Esophagus muscularis mucosa (tissue), 4 donors: ENCODE measurements at regions not wholly inside any gene's neighbourhood (a gene's known extent, or its start where the extent isn't known, plus 50 kb on each side); places are given as distances from the start of the nearest gene placed in this dataset.
"Not testable (repeated sequence)": the region's sequence is repeated elsewhere in the genome, so short reads cannot be mapped to it uniquely, and the experiment has no call there.

Experiments
- CTCF ChIP-seq, 3 experiments: fragments of 200-600 bp in 2 of 3; fragments of 450-650 bp in 1 of 3; sonication (generic) in 2 of 3; IDR thresholded peaks; one replicate each; pipeline ENCODE4 v1.5.1; 2017 to 2019; ENCODE audit warnings: antibody characterized with exemption in 3 of 3, mild to moderate bottlenecking in 2 of 3, moderate library complexity in 1 of 3
- EP300 ChIP-seq: sonication (generic); formaldehyde crosslinking; IDR thresholded peaks from one replicate; pipeline ENCODE4 v1.6.1; 2017; ENCODE audit warnings: antibody characterized with exemption
- POLR2A ChIP-seq: fragments of 450-650 bp; IDR thresholded peaks from one replicate; pipeline ENCODE4 v1.6.1; 2017; ENCODE audit warnings: antibody characterized with exemption, moderate library complexity, mild to moderate bottlenecking, low read depth
- POLR2AphosphoS5 ChIP-seq, 2 donors: sonication (generic); formaldehyde crosslinking; IDR thresholded peaks; one replicate each; pipeline ENCODE4 v1.6.1; 2017; ENCODE audit warnings: antibody characterized with exemption in 2 of 2

GRCh38 chr5:100359998-100360397, 175.2 kb upstream of the FAM174A start:
- TF ChIP-seq CTCF (IDR thresholded peaks at IDR 0.05); POLR2A; EP300; POLR2AphosphoS5 (IDR thresholded peaks at IDR 0.05): not testable (repeated sequence)
